HCEC 1CT (cell line): ENCODE measurements at regions not wholly inside any gene's neighbourhood (a gene's known extent, or its start where the extent isn't known, plus 50 kb on each side); places are given as distances from the start of the nearest gene placed in this dataset.

Experiments
- DNase-seq: peaks from one replicate; pipeline ENCODE4 v3.0.0-alpha.2; 2017

GRCh38 chr18:25469489-25469888, 117.5 kb upstream of the ZNF521 start:
- DNase-seq, result no peak

GRCh38 chr18:25467226-25467987, 115.4 kb upstream of the ZNF521 start:
- peak; percentile 52 for DNase-seq

GRCh38 chr18:25465152-25465732, 113.3 kb upstream of the ZNF521 start:
- DNase-seq, result no peak

GRCh38 chr18:25464227-25464626, 112.3 kb upstream of the ZNF521 start:
- DNase-seq, result peak; percentile 88

GRCh38 chr18:25463726-25464125, 111.8 kb upstream of the ZNF521 start:
- no peak for DNase-seq

GRCh38 chr18:25459814-25460213, 107.8 kb upstream of the ZNF521 start:
- no peak for DNase-seq

GRCh38 chr18:25457601-25458000, 105.6 kb upstream of the ZNF521 start:
- DNase-seq, result peak; percentile 42

- no peak for DNase-seq
Measured at GRCh38 chr18:25457126-25457525, 105.2 kb upstream of the ZNF521 start.

- DNase-seq, result no peak
Measured at GRCh38 chr18:25456334-25457010, 104.5 kb upstream of the ZNF521 start.

GRCh38 chr18:25455646-25456045, 103.7 kb upstream of the ZNF521 start:
- no peak for DNase-seq

GRCh38 chr18:25455159-25455558, 103.2 kb upstream of the ZNF521 start:
- DNase-seq, result no peak

GRCh38 chr18:25454730-25455129, 102.8 kb upstream of the ZNF521 start:
- no peak for DNase-seq

- no peak for DNase-seq
Measured at GRCh38 chr18:25454270-25454659, 102.3 kb upstream of the ZNF521 start.

GRCh38 chr18:25453556-25454269, 101.7 kb upstream of the ZNF521 start:
- DNase-seq, result peak; percentile 76

GRCh38 chr18:25451077-25451658, 99.2 kb upstream of the ZNF521 start:
- no peak for DNase-seq

GRCh38 chr18:25449046-25449445, 97.1 kb upstream of the ZNF521 start:
- DNase-seq, result no peak

- no peak for DNase-seq
Measured at GRCh38 chr18:25446972-25447371, 95.0 kb upstream of the ZNF521 start.

- no peak for DNase-seq
Measured at GRCh38 chr18:25445430-25445829, 93.5 kb upstream of the ZNF521 start.

GRCh38 chr18:25443776-25444175, 91.8 kb upstream of the ZNF521 start:
- DNase-seq, result no peak

- no peak for DNase-seq
Measured at GRCh38 chr18:25435149-25435782, 83.3 kb upstream of the ZNF521 start.

- no peak for DNase-seq
Measured at GRCh38 chr18:25434745-25435144, 82.8 kb upstream of the ZNF521 start.

- DNase-seq, result no peak
Measured at GRCh38 chr18:25433590-25433989, 81.6 kb upstream of the ZNF521 start.

- DNase-seq, result no peak
Measured at GRCh38 chr18:25425024-25425423, 73.1 kb upstream of the ZNF521 start.
